HCT116 (cell line): ENCODE measurements at regions not wholly inside any gene's neighbourhood (a gene's known extent, or its start where the extent isn't known, plus 50 kb on each side); places are given as distances from the start of the nearest gene placed in this dataset.

Experiments used
- CEBPB ChIP-seq: IDR thresholded peaks from 2 replicates; pipeline ENCODE4 v1.6.1; 2012; ENCODE audit warnings: low read depth
- CTCF ChIP-seq, 3 experiments: fragments of 200-600 bp in 1 of 3; sonication (generic) in 1 of 3; IDR thresholded peaks in 2 of 3; conservative IDR thresholded peaks in 1 of 3; 2 replicates each; pipeline ENCODE4 v1.5.1; 2012 to 2017; ENCODE audit warnings: low read depth in 2 of 3, low read length in 2 of 3, antibody characterized with exemption in 1 of 3, borderline replicate concordance in 1 of 3, control low read depth in 1 of 3, mild to moderate bottlenecking in 1 of 3, mixed read lengths in 1 of 3, mixed run types in 1 of 3, moderate library complexity in 1 of 3; ENCODE audit not compliant: insufficient read depth in 1 of 3
- POLR2A ChIP-seq: IDR thresholded peaks from 2 replicates; pipeline ENCODE4 v1.7.0; 2011; ENCODE audit warnings: borderline replicate concordance; ENCODE audit not compliant: insufficient read depth, insufficient read length; ENCODE audit errors: extremely low read depth
- SP1 ChIP-seq: IDR thresholded peaks from 2 replicates; pipeline ENCODE4 v1.6.1; 2012; ENCODE audit warnings: low read depth

DNA sequence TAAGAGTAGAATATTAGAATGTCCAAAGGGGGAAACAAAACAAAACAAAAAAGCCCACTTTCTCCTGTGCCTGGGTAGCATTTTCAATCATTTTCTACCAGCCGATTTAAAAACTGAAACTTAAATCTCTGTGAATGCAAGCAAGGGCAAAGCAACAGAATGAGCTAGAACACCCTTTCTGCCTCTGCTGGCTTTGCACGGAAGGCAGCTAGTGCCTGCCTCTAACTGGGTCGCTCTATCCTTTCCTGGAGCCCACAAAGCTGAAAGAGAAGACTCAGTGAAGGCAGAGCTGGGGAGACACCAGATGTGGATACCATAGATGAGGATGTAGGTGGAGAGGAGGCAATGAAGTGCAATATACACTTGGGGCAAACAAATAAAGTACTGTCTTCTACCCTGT lies 248.9 kb upstream of the TTC29 start:
- TF ChIP-seq CTCF (IDR thresholded peaks at IDR 0.05 in 2 of 3, conservative IDR thresholded peaks at IDR 0.05 in 1 of 3; ENCODE audit: borderline replicate concordance in 1 of 3, insufficient read depth in 1 of 3, low read depth in 2 of 3, low read length in 2 of 3): no peak
- TF ChIP-seq SP1: no peak
- TF ChIP-seq CEBPB: no peak
- TF ChIP-seq POLR2A: no peak
